ENCODE measurements at regions not wholly inside any gene's neighbourhood (a gene's known extent, or its start where the extent isn't known, plus 50 kb on each side); places are given as distances from the start of the nearest gene placed in this dataset.

- TF ChIP-seq CTCF (IDR thresholded peaks at IDR 0.05) (no peak), POLR2AphosphoS5 (IDR thresholded peaks at IDR 0.05; ENCODE audit: low read depth, low read length) (no peak), REST (IDR thresholded peaks at IDR 0.05; ENCODE audit: insufficient read depth in 1 of 2, low read depth in 2 of 2, low read length in 1 of 2) (no peak), SIN3A (IDR thresholded peaks at IDR 0.05; ENCODE audit: borderline replicate concordance, insufficient read depth, low read depth, low read length) (no peak), TCF7L2 (IDR thresholded peaks at IDR 0.05; ENCODE audit: low read depth, low read length) (no peak)
Observed at GRCh38 chr6:119628691-119629594, 279.4 kb upstream of the MAN1A1 start.
